COLO829 (cell line): ENCODE measurements at regions not wholly inside any gene's neighbourhood (a gene's known extent, or its start where the extent isn't known, plus 50 kb on each side); places are given as distances from the start of the nearest gene placed in this dataset.

Experiments used
- DNase-seq: peaks from one replicate; pipeline ENCODE4 v3.0.0; 2012; ENCODE audit warnings: low spot score

- no peak for DNase-seq
These were observed 202.1 kb upstream of the MEX3C start for GRCh38 chr18:51399491-51400122.

- DNase-seq = no peak
These were observed 203.2 kb upstream of the MEX3C start for GRCh38 chr18:51400721-51401120.

GRCh38 chr18:51401912-51402311, 204.4 kb upstream of the MEX3C start:
- no peak for DNase-seq

GRCh38 chr18:51404620-51405019, 207.1 kb upstream of the MEX3C start:
- DNase-seq = no peak

GRCh38 chr18:51405683-51406477, 208.4 kb upstream of the MEX3C start:
- no peak for DNase-seq

GRCh38 chr18:51417643-51418483, 220.4 kb upstream of the MEX3C start:
- DNase-seq = no peak

- no peak for DNase-seq
These were observed 228.0 kb upstream of the MEX3C start for GRCh38 chr18:51425475-51425874.

- DNase-seq = no peak
These were observed 228.4 kb upstream of the MEX3C start for GRCh38 chr18:51425889-51426288.

- no peak for DNase-seq
These were observed 229.5 kb upstream of the MEX3C start for GRCh38 chr18:51426996-51427395.

GRCh38 chr18:51429644-51430043, 232.2 kb upstream of the MEX3C start:
- no peak for DNase-seq

GRCh38 chr18:51430538-51430937, 233.1 kb upstream of the MEX3C start:
- DNase-seq = no peak

GRCh38 chr18:51433296-51433695, 235.8 kb upstream of the MEX3C start:
- DNase-seq = no peak

GRCh38 chr18:51433881-51434280, 236.4 kb upstream of the MEX3C start:
- DNase-seq = no peak

- no peak for DNase-seq
These were observed 240.1 kb upstream of the MEX3C start for GRCh38 chr18:51437280-51438271.

GRCh38 chr18:51438797-51439350, 241.4 kb upstream of the MEX3C start:
- DNase-seq = no peak

- peak; percentile 7 for DNase-seq
These were observed 244.5 kb upstream of the MEX3C start for GRCh38 chr18:51442012-51442411.

GRCh38 chr18:51446571-51447210, 249.2 kb upstream of the MEX3C start:
- no peak for DNase-seq

- no peak for DNase-seq
These were observed 250.2 kb upstream of the MEX3C start for GRCh38 chr18:51447351-51448342.

GRCh38 chr18:51448949-51449348, 251.5 kb upstream of the MEX3C start:
- DNase-seq = no peak
